B cell (primary cell): ENCODE measurements at regions not wholly inside any gene's neighbourhood (a gene's known extent, or its start where the extent isn't known, plus 50 kb on each side); places are given as distances from the start of the nearest gene placed in this dataset.

Experiments
- ATAC-seq: fragments of 200-7000 bp; cut with Tn5 transposase; one replicate; pipeline ENCODE4 v1.10.0; 2021; ENCODE audit warnings: low read depth, mild to moderate bottlenecking, moderate number of reproducible peaks, moderate library complexity
- CTCF ChIA-PET: fragments of 350-600 bp; sonication (Branson Sonifier 250); formaldehyde crosslinking; loops from one replicate; lab custom pipeline; 2021; ENCODE audit warnings: antibody characterized with exemption, inconsistent platforms; lab: Charles Lee
- POLR2A ChIA-PET: fragments of 350-600 bp; sonication (Branson Sonifier 250); formaldehyde crosslinking; loops from one replicate; lab custom pipeline; 2021; ENCODE audit warnings: antibody characterized with exemption; lab: Charles Lee
- DNase-seq: peaks from one replicate; pipeline ENCODE4 v3.0.0; 2013
- H2AFZ ChIP-seq: 2 replicates; pipeline ENCODE4 v1.6.1; 2012; ENCODE audit warnings: mild to moderate bottlenecking, low read depth, low read length; ENCODE audit not compliant: insufficient read depth, poor library complexity, severe bottlenecking
- H3K27ac ChIP-seq, 2 donors: 1 replicate in 1 of 2; 2 replicates in 1 of 2; pipeline ENCODE4 v1.5.1; 2012 to 2013; ENCODE audit warnings: low read length in 2 of 2, mild to moderate bottlenecking in 2 of 2, moderate library complexity in 1 of 2
- H3K27me3 ChIP-seq, 4 experiments: fragments of 200-600 bp in 1 of 4; sonication (generic) in 1 of 4; replicated peaks in 1 of 4; 1 replicate in 2 of 4; 2 replicates in 2 of 4; pipeline versions ENCODE4 v1.6.1 to v1.7.0; 2013 to 2016; ENCODE audit warnings: low read length in 3 of 4, mild to moderate bottlenecking in 2 of 4, mixed read lengths in 1 of 4, moderate library complexity in 1 of 4; ENCODE audit not compliant: insufficient read depth in 4 of 4, control insufficient read depth in 3 of 4; ENCODE audit errors: control extremely low read depth in 1 of 4
- H3K36me3 ChIP-seq, 2 experiments: replicated peaks in 1 of 2; 1 replicate in 1 of 2; 2 replicates in 1 of 2; pipeline versions ENCODE4 v1.6.1 to v1.7.1; 2013; ENCODE audit warnings: low read length in 1 of 2; ENCODE audit not compliant: insufficient read depth in 2 of 2, control insufficient read depth in 1 of 2; ENCODE audit errors: control extremely low read depth in 1 of 2, extremely low read depth in 1 of 2
- H3K4me1 ChIP-seq, 2 donors: fragments of 200-600 bp in 1 of 2; sonication (generic) in 1 of 2; 1 replicate in 1 of 2; 2 replicates in 1 of 2; pipeline versions ENCODE4 v1.5.1 to v1.6.1; 2013 to 2017; ENCODE audit warnings: low read length in 2 of 2; ENCODE audit not compliant: control insufficient read depth in 2 of 2, insufficient read depth in 2 of 2
- H3K4me2 ChIP-seq: replicated peaks from 2 replicates; pipeline ENCODE3; 2012; ENCODE audit warnings: mild to moderate bottlenecking, low read depth, low read length; ENCODE audit not compliant: poor library complexity, severe bottlenecking
- H3K4me3 ChIP-seq, 5 experiments: fragments of 200-600 bp in 1 of 5; sonication (generic) in 1 of 5; 1 replicate in 3 of 5; 2 replicates in 2 of 5; pipeline versions ENCODE4 v1.5.1 to v1.7.0; 2011 to 2016; ENCODE audit warnings: low read length in 4 of 5, mild to moderate bottlenecking in 4 of 5, low read depth in 2 of 5, control low read depth in 1 of 5, moderate library complexity in 1 of 5; ENCODE audit not compliant: insufficient read depth in 1 of 5; ENCODE audit errors: control extremely low read depth in 1 of 5, extremely low read depth in 1 of 5
- H3K79me2 ChIP-seq: fragments of 200-600 bp; sonication (generic); one replicate; pipeline ENCODE4 v1.6.0; 2016; ENCODE audit warnings: low read length; ENCODE audit not compliant: control insufficient read depth, insufficient read depth
- H3K9ac ChIP-seq: fragments of 200-600 bp; sonication (generic); 2 replicates; pipeline ENCODE4 v1.6.1; 2017; ENCODE audit warnings: mild to moderate bottlenecking, low read length, moderate library complexity
- H3K9me3 ChIP-seq, 3 donors: one replicate each; pipeline versions ENCODE4 v1.6.1 to v1.7.1; 2013; ENCODE audit warnings: low read length in 2 of 3; ENCODE audit not compliant: control insufficient read depth in 2 of 3, insufficient read depth in 1 of 3; ENCODE audit errors: control extremely low read depth in 1 of 3
- H4K20me1 ChIP-seq: 2 replicates; pipeline ENCODE4 v1.6.0; 2012; ENCODE audit warnings: mild to moderate bottlenecking, low read length; ENCODE audit not compliant: insufficient read depth, control insufficient read depth, poor library complexity, severe bottlenecking
- H3K27ac Mint-ChIP-seq: one replicate; pipeline ENCODE4 v1.8.0; 2021; ENCODE audit warnings: mixed read lengths
- H3K27me3 Mint-ChIP-seq: one replicate; pipeline ENCODE4 v1.8.0; 2021; ENCODE audit warnings: mixed read lengths
- H3K4me1 Mint-ChIP-seq: one replicate; pipeline ENCODE4 v1.8.0; 2021; ENCODE audit warnings: mixed read lengths
- H3K4me3 Mint-ChIP-seq: one replicate; pipeline ENCODE4 v1.8.0; 2021; ENCODE audit warnings: mixed read lengths
- H3K9me3 Mint-ChIP-seq: one replicate; pipeline ENCODE4 v1.8.0; 2022; ENCODE audit warnings: mixed read lengths; ENCODE audit not compliant: insufficient read depth
- CTCF ChIP-seq: fragments of 200-600 bp; IDR thresholded peaks from one replicate; pipeline ENCODE4 v1.8.0; 2022; ENCODE audit warnings: antibody characterized with exemption, mild to moderate bottlenecking
- EZH2 ChIP-seq: IDR thresholded peaks from 2 replicates; pipeline ENCODE4 v1.6.1; 2012; ENCODE audit warnings: borderline replicate concordance, low read depth, mild to moderate bottlenecking, moderate library complexity, low read length; ENCODE audit not compliant: insufficient read depth, poor library complexity, severe bottlenecking
- WGBS: methylation state at CpG from one replicate; pipeline ENCODE4 v1.1.5; 2013; ENCODE audit warnings: missing lambda C conversion rate; ENCODE audit not compliant: insufficient coverage; 5-methylcytosine and 5-hydroxymethylcytosine counted together
- intact Hi-C: fragments of 100-400 bp; cut with micrococcal nuclease; formaldehyde crosslinking; loops from one replicate; pipeline ENCODE4 v1.10.0; 2022

GRCh38 chr3:106508331-106508893 is 639.6 kb upstream of the CBLB start:
- H2AFZ ChIP-seq, result no peak overlapping the region
- H3K4me3 ChIP-seq, result no peak overlapping the region
- no peak overlapping the region for H3K9ac ChIP-seq
- H3K4me1 ChIP-seq, result no peaks in the 10 kb centered on the region
- intact Hi-C loops, result no loop called here
- ATAC-seq (no peak), DNase-seq (no peak)
- H3K9me3 ChIP-seq, result no peaks in the 10 kb centered on the region
- no peaks in the 10 kb centered on the region for H3K27me3 ChIP-seq
- H3K27ac ChIP-seq, result no peak overlapping the region
- no peaks in the 10 kb centered on the region for H3K79me2 ChIP-seq
- H3K4me2 ChIP-seq, result no peak overlapping the region
- Mint-ChIP-seq H3K4me1 (no peaks in the 10 kb centered on the region), H3K9me3 (no peaks in the 10 kb centered on the region), H3K4me3 (no peak overlapping the region), H3K27ac (no peak overlapping the region), H3K27me3 (no peaks in the 10 kb centered on the region)
- no peaks in the 10 kb centered on the region for H3K36me3 ChIP-seq
- ChIA-PET POLR2A (no interaction called here), CTCF (no interaction called here)
- H4K20me1 ChIP-seq, result no peaks in the 10 kb centered on the region
- TF ChIP-seq EZH2 (no peak), CTCF (no peak)

- Mint-ChIP-seq H3K9me3 (no peaks in the 10 kb centered on the region), H3K4me1 (peaks cover 7% of the 10 kb centered on the region), H3K27ac (no peak overlapping the region), H3K4me3 (no peak overlapping the region), H3K27me3 (no peaks in the 10 kb centered on the region)
- H3K27ac ChIP-seq, result no peak overlapping the region
- H3K4me3 ChIP-seq, result no peak overlapping the region
- H3K4me2 ChIP-seq, result no peak overlapping the region
- no peak overlapping the region for H3K9ac ChIP-seq
- DNase-seq, result no peak
- H3K36me3 ChIP-seq, result no peaks in the 10 kb centered on the region
- no peak for ATAC-seq
- H3K27me3 ChIP-seq, result no peaks in the 10 kb centered on the region
- POLR2A ChIA-PET, result no interaction called here
- no peaks in the 10 kb centered on the region for H3K9me3 ChIP-seq
- WGBS, result no CpG with 5 or more reads among the region's 1 CpG
- H4K20me1 ChIP-seq, result no peaks in the 10 kb centered on the region
- CTCF ChIA-PET, result no interaction called here
- H2AFZ ChIP-seq, result no peak overlapping the region
- no peak for TF ChIP-seq EZH2
- no peak for TF ChIP-seq CTCF
- peaks cover 0 to 3% of the 10 kb centered on the region in 2 donors for H3K4me1 ChIP-seq
- intact Hi-C loops, result no loop called here
- no peaks in the 10 kb centered on the region for H3K79me2 ChIP-seq
Measured at GRCh38 chr3:106510206-106510605, 641.4 kb upstream of the CBLB start.
